ENCODE measurements at regions not wholly inside any gene's neighbourhood (a gene's known extent, or its start where the extent isn't known, plus 50 kb on each side); places are given as distances from the start of the nearest gene placed in this dataset.

DNA sequence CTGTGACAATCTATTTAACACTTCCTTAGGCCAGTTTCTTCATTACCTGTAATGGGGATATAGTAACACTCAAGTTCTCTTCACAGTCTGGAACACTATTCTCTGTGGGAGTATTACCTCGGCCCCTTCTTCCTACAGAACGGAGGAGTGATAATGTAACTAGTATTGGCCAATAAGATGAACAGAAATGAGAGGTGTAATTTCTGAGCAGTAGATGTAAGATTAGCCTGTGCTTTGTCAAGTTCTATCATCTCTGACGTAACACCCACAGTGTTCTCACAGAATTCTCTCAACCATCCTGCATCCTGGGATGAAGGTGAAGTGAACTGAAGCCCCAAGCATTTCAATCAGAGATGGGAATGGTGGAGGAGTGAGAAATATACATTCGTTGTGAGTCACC lies 65.2 kb upstream of the TOP3B start:
- H3K36me3 ChIP-seq = no peaks in the 10 kb centered on the region
- peaks cover 19% of the 10 kb centered on the region for H3K27me3 ChIP-seq
- no peaks in the 10 kb centered on the region for H3K9me3 ChIP-seq
- TF ChIP-seq EP300 (IDR thresholded peaks at IDR 0.05; ENCODE audit: low read depth) (no peak), POLR2A (IDR thresholded peaks at IDR 0.05) (no peak)
- TF ChIP-seq, protein P1, sequence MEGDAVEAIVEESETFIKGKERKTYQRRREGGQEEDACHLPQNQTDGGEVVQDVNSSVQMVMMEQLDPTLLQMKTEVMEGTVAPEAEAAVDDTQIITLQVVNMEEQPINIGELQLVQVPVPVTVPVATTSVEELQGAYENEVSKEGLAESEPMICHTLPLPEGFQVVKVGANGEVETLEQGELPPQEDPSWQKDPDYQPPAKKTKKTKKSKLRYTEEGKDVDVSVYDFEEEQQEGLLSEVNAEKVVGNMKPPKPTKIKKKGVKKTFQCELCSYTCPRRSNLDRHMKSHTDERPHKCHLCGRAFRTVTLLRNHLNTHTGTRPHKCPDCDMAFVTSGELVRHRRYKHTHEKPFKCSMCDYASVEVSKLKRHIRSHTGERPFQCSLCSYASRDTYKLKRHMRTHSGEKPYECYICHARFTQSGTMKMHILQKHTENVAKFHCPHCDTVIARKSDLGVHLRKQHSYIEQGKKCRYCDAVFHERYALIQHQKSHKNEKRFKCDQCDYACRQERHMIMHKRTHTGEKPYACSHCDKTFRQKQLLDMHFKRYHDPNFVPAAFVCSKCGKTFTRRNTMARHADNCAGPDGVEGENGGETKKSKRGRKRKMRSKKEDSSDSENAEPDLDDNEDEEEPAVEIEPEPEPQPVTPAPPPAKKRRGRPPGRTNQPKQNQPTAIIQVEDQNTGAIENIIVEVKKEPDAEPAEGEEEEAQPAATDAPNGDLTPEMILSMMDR (IDR thresholded peaks at IDR 0.05) = no peak
- 70 to 72% methylated on average over 4 of the region's 4 CpGs for WGBS, 2 donors (ENCODE audit: low coverage in 1 of 2)
- no peak overlapping the region for H3K27ac ChIP-seq
- DNase-seq = no peak
- in situ Hi-C loops (cut with MboI; ENCODE audit: low pct_ligation_motif_present in 1 of 4, low pct_unique_long_range_greater_than_20kb in 1 of 4, low sequenced_read_pairs in 3 of 4) = no loop called here
- intact Hi-C loops (cut with DNase I; ENCODE audit: low total_unique reads) = no loop called here
- no peaks in the 10 kb centered on the region for H3K4me1 ChIP-seq
- H3K4me3 ChIP-seq = no peak overlapping the region

DNA sequence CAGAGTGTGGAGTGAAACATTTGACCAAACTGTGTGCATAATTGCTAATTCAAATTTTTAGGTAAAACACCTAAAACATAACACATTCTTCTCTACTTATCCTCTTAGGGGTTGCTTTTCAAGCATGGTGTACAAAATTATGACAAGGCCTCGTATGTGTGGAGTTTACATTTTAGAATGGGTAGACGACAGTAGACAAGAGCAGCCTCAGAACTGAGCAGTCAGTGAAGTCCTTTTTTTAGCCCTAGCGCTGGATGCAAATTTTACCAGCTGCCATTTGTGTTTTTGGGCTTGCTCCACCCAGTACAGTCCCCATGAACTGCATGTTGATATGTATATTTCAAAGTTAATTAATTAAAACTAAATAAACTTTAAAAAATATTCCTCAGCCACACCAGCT lies 64.7 kb upstream of the TOP3B start:
- peaks cover 19% of the 10 kb centered on the region for H3K27me3 ChIP-seq
- H3K36me3 ChIP-seq = no peaks in the 10 kb centered on the region
- WGBS, 2 donors (ENCODE audit: low coverage in 1 of 2) = 66 to 86% methylated on average over 3 of the region's 3 CpGs
- DNase-seq = no peak
- no peaks in the 10 kb centered on the region for H3K9me3 ChIP-seq
- in situ Hi-C loops (cut with MboI; ENCODE audit: low pct_ligation_motif_present in 1 of 4, low pct_unique_long_range_greater_than_20kb in 1 of 4, low sequenced_read_pairs in 3 of 4) (no loop called here), intact Hi-C loops (cut with DNase I; ENCODE audit: low total_unique reads) (no loop called here)
- H3K4me1 ChIP-seq = no peaks in the 10 kb centered on the region
- no peak overlapping the region for H3K4me3 ChIP-seq
- no peak for TF ChIP-seq EP300 (IDR thresholded peaks at IDR 0.05; ENCODE audit: low read depth)
- TF ChIP-seq POLR2AphosphoS5 (IDR thresholded peaks at IDR 0.05) = no peak
- TF ChIP-seq, protein P1 (IDR thresholded peaks at IDR 0.05) = no peak
- no peak for TF ChIP-seq POLR2A (IDR thresholded peaks at IDR 0.05)
- no peak overlapping the region for H3K27ac ChIP-seq

DNA sequence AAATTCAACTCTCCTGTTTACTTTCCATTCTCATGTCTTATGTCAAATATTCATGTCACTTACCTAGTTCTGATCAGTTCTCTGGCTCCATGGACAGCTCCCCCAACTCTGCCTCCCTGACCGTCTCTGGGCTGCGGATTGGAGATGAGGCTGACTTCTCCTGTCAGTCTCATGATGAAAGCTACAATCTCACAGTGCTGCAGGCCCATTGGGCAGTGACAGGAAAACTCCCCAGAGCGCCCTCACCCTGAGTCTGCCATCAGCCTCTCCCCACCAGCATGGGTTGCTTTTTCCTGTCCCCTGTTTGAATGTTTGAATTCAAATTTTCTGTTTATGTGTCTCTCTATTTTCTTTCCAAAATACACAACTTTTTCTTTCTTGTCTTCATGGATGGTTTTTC lies 63.8 kb upstream of the TOP3B start:
- Histone ChIP-seq H3K4me1 (no peaks in the 10 kb centered on the region), H3K9me3 (no peaks in the 10 kb centered on the region), H3K27ac (no peak overlapping the region), H3K27me3 (peaks cover 23% of the 10 kb centered on the region), H3K4me3 (no peak overlapping the region), H3K36me3 (no peaks in the 10 kb centered on the region)
- intact Hi-C loops (cut with DNase I; ENCODE audit: low total_unique reads) (no loop called here), in situ Hi-C loops (cut with MboI; ENCODE audit: low pct_ligation_motif_present in 1 of 4, low pct_unique_long_range_greater_than_20kb in 1 of 4, low sequenced_read_pairs in 3 of 4) (no loop called here)
- no peak for DNase-seq
- WGBS, 2 donors (ENCODE audit: low coverage in 1 of 2) = 57 to 64% methylated on average over 2 to 3 of the region's 3 CpGs
- TF ChIP-seq POLR2A (IDR thresholded peaks at IDR 0.05) (no peak), EP300 (IDR thresholded peaks at IDR 0.05; ENCODE audit: low read depth) (no peak), POLR2AphosphoS5 (IDR thresholded peaks at IDR 0.05) (no peak)
- TF ChIP-seq, protein P1 (IDR thresholded peaks at IDR 0.05) = no peak

DNA sequence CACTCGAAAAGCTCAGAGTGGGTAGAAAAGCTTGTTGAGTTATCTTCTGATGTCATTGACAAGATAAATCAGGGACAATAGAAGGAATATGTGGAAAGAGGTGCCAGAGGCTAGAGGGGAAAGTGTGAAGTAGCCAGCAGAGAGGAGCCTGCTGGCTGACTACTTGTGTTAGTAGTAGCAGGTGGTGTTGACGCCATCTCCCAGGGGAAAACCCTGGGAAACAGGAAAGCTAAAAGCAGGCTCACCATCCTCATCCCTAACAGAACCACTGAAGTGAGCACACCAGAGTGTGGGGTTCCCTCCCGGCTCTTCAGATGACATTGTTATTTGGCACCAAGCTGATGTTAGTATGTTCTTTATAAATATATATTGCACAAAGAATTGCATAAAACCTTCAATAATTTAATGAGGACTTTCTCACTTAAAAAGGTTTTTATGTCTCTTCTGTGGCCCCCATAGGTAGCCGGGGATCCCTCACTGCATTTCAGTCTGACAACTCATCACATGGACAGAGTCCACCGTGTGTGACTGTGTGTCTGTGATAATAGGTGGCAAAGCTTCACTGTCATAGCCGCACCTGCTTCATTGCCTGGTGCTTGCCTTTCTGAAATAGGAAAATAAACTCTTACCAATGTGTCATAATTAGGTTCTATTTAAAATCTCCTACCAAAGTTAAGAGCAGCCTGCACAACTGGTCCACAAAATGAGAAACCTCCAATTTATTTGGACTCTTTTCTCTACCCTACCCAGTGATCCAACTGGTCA lies 63.2 kb upstream of the TOP3B start:
- intact Hi-C loops (cut with DNase I; ENCODE audit: low total_unique reads) (no loop called here), in situ Hi-C loops (cut with MboI; ENCODE audit: low pct_ligation_motif_present in 1 of 4, low pct_unique_long_range_greater_than_20kb in 1 of 4, low sequenced_read_pairs in 3 of 4) (no loop called here)
- Histone ChIP-seq H3K9me3 (no peaks in the 10 kb centered on the region), H3K4me3 (no peak overlapping the region), H3K4me1 (no peaks in the 10 kb centered on the region), H3K27ac (no peak overlapping the region), H3K36me3 (no peaks in the 10 kb centered on the region), H3K27me3 (peaks cover 19% of the 10 kb centered on the region)
- 71 to 81% methylated on average over 3 to 6 of the region's 6 CpGs for WGBS, 2 donors (ENCODE audit: low coverage in 1 of 2)
- no peak for TF ChIP-seq POLR2AphosphoS5 (IDR thresholded peaks at IDR 0.05)
- TF ChIP-seq, protein P1 (IDR thresholded peaks at IDR 0.05) = no peak
- no peak for TF ChIP-seq EP300 (IDR thresholded peaks at IDR 0.05; ENCODE audit: low read depth)
- TF ChIP-seq POLR2A (IDR thresholded peaks at IDR 0.05) = no peak
- no peak for DNase-seq
